ENCODE measurements at regions not wholly inside any gene's neighbourhood (a gene's known extent, or its start where the extent isn't known, plus 50 kb on each side); places are given as distances from the start of the nearest gene placed in this dataset.

DNA sequence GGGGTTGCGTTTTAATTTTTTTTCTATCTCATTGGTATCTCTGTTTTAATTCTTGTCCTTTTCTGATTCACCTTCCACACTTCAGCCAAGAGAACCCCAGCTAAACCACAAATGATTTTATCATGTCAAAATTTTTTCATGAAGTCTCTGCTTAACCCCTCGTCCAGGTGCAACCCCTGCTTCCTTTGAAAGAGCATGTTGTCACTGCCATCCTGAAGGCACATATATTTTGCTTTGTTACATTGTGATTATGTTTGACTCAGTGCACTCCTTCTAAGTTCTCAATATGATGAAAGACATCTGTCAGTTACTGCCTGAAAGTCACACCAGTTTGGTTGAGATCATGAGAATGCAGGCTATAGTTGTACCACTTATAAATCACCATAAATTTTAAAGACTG lies 99.9 kb upstream of the FMR1 start:
- intact Hi-C loops (cut with DNase I), result no loop called here
- Histone ChIP-seq H3K36me3 (no peaks in the 10 kb centered on the region), H3K27ac (no peak overlapping the region), H3K9me3 (no peaks in the 10 kb centered on the region), H3K4me1 (replicated peaks) (no peaks in the 10 kb centered on the region), H3K4me3 (no peak overlapping the region), H3K27me3 (replicated peaks; ENCODE audit: insufficient read depth) (no peaks in the 10 kb centered on the region)
- TF ChIP-seq POLR2AphosphoS5 (IDR thresholded peaks at IDR 0.05) (no peak), CTCF (IDR thresholded peaks at IDR 0.05) (no peak), POLR2A (IDR thresholded peaks at IDR 0.05) (no peak)
- DNase-seq (ENCODE audit: low spot score), result no peak
- WGBS, result 78% methylated on average over 2 of the region's 2 CpGs

DNA sequence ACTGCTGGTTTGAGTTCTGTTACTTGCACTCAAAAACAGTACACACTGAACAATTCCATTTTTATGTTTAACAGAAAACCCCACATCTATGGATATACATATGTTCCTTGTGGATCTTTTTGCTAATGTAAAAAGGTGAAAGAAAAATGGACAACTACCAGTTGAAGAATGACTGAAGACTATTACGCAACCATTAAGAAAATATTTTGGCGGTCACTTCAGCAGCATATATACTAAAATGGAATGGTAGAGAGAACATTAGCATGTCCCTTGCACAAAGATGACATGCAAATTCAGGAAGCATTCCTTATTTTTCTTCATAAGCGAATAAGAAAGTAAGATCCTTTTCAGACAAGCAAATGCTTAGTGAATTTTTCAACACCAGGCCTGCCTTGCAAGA lies 84.6 kb upstream of the FMR1 start:
- Histone ChIP-seq H3K4me1 (replicated peaks) (no peaks in the 10 kb centered on the region), H3K36me3 (no peaks in the 10 kb centered on the region), H3K27me3 (replicated peaks; ENCODE audit: insufficient read depth) (no peaks in the 10 kb centered on the region), H3K9me3 (no peaks in the 10 kb centered on the region), H3K4me3 (no peak overlapping the region), H3K27ac (no peak overlapping the region)
- no peak for TF ChIP-seq POLR2AphosphoS5 (IDR thresholded peaks at IDR 0.05)
- TF ChIP-seq POLR2A (IDR thresholded peaks at IDR 0.05), result no peak
- no peak for TF ChIP-seq CTCF (IDR thresholded peaks at IDR 0.05)
- DNase-seq (ENCODE audit: low spot score), result no peak
- intact Hi-C loops (cut with DNase I), result no loop called here
- WGBS, result 95% methylated on average over 3 of the region's 3 CpGs

GRCh38 chrX:147828719-147829118 lies 83.0 kb upstream of the FMR1 start:
- WGBS, result 92% methylated on average over 14 of the region's 16 CpGs
- Histone ChIP-seq H3K36me3 (no peaks in the 10 kb centered on the region), H3K4me3 (no peak overlapping the region), H3K27ac (no peak overlapping the region), H3K4me1 (replicated peaks) (no peaks in the 10 kb centered on the region), H3K9me3 (no peaks in the 10 kb centered on the region), H3K27me3 (replicated peaks; ENCODE audit: insufficient read depth) (no peaks in the 10 kb centered on the region)
- intact Hi-C loops (cut with DNase I), result no loop called here
- TF ChIP-seq POLR2A (IDR thresholded peaks at IDR 0.05) (no peak), CTCF (IDR thresholded peaks at IDR 0.05) (no peak), POLR2AphosphoS5 (IDR thresholded peaks at IDR 0.05) (no peak)
- no peak for DNase-seq (ENCODE audit: low spot score)

DNA sequence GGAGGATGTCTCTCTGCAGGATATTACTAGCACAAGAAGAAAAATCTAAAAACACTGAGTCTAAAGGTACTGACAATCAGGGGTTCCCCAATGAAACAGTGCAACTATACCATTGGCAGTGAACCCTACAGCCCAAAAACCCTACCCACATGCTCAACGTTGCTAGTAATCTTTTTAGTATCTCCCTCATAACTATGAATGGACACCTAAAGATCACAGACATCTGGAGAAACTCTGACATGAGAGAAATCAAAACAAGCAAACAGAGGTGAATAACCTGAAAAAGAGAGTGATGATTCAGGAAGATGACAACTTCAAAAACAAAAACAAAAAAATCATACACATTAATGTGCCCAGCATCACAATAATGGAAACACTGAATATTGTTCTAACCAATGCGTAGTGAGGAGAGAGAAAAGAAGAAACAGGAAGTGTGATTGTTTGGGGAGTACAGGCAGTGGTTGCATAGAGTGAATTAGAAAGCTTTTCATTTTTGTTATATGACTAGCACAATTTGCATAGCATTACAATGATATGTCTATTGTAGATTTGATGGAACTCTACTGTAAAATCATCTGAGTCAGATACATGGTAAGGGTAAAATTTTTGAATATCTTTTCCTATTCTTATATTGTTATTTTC lies 78.9 kb upstream of the FMR1 start:
- intact Hi-C loops (cut with DNase I), result no loop called here
- no peaks in the 10 kb centered on the region for H3K36me3 ChIP-seq
- H3K4me3 ChIP-seq, result no peak overlapping the region
- H3K4me1 ChIP-seq (replicated peaks), result no peaks in the 10 kb centered on the region
- TF ChIP-seq POLR2AphosphoS5 (IDR thresholded peaks at IDR 0.05), result no peak
- no peak for TF ChIP-seq POLR2A (IDR thresholded peaks at IDR 0.05)
- no peak for TF ChIP-seq CTCF (IDR thresholded peaks at IDR 0.05)
- no peak for DNase-seq (ENCODE audit: low spot score)
- H3K27ac ChIP-seq, result no peak overlapping the region
- WGBS, result 45% methylated on average over 2 of the region's 2 CpGs
- no peaks in the 10 kb centered on the region for H3K9me3 ChIP-seq
- no peaks in the 10 kb centered on the region for H3K27me3 ChIP-seq (replicated peaks; ENCODE audit: insufficient read depth)

DNA sequence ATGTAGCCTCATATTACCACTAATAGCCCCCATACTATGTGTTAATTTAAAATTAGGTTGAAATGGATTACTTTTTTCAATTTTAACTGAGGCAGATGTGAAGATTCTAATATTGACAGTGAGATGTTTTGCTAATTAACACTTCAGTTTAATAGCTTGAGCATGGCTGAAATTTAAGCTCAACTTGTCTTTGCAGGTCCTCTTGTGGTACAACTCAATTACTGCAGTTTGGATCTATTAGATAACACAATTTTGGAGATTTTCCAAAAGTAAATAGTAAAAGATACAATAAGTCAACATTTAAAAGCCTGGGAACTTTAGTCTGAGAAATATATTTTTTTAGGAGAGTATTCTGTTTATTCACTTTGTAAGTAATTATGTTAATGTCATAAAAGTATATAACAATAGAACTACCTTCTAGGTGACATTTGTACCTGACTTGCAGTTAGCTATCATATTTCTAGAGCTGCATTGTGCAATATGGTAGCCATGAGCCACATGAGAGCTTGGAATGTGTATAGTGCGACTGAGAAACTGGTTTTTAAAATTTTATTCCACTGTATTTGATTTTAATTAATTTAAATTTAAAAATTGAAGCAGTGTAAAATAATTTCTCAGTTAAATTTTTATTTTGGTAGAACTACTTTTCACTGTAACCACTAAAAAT lies 73.1 kb upstream of the FMR1 start:
- Histone ChIP-seq H3K9me3 (no peaks in the 10 kb centered on the region), H3K4me3 (no peak overlapping the region), H3K27me3 (replicated peaks; ENCODE audit: insufficient read depth) (no peaks in the 10 kb centered on the region), H3K27ac (no peak overlapping the region), H3K4me1 (replicated peaks) (no peaks in the 10 kb centered on the region), H3K36me3 (no peaks in the 10 kb centered on the region)
- intact Hi-C loops (cut with DNase I), result no loop called here
- peak in 1 of 4 experiments; percentile 19 for TF ChIP-seq CTCF (IDR thresholded peaks at IDR 0.05)
- TF ChIP-seq POLR2A (IDR thresholded peaks at IDR 0.05), result no peak
- no peak for TF ChIP-seq POLR2AphosphoS5 (IDR thresholded peaks at IDR 0.05)
- 26% methylated on average over 1 of the region's 1 CpG for WGBS
- DNase-seq (ENCODE audit: low spot score), result no peak
